ENCODE measurements at regions not wholly inside any gene's neighbourhood (a gene's known extent, or its start where the extent isn't known, plus 50 kb on each side); places are given as distances from the start of the nearest gene placed in this dataset.
"Not testable (repeated sequence)": the region's sequence is repeated elsewhere in the genome, so short reads cannot be mapped to it uniquely, and the experiment has no call there.

- no peak for DNase-seq
Measured at GRCh38 chr5:105132581-105132980, 1570.0 kb upstream of the NUDT12 start.

GRCh38 chr5:105131045-105131444, 1568.5 kb upstream of the NUDT12 start:
- DNase-seq, result no peak

GRCh38 chr5:105101577-105101976, 1539.0 kb upstream of the NUDT12 start:
- DNase-seq, result peak; percentile 55

GRCh38 chr5:105088961-105089360, 1526.4 kb upstream of the NUDT12 start:
- DNase-seq, result peak; percentile 1

- no peak for DNase-seq
Measured at GRCh38 chr5:105088102-105088501, 1525.5 kb upstream of the NUDT12 start.

- DNase-seq, result no peak
Measured at GRCh38 chr5:105057893-105058292, 1495.3 kb upstream of the NUDT12 start.

- no peak for DNase-seq
Measured at GRCh38 chr5:105057001-105057436, 1494.4 kb upstream of the NUDT12 start.

GRCh38 chr5:105054406-105054805, 1491.8 kb upstream of the NUDT12 start:
- no peak for DNase-seq

GRCh38 chr5:105042623-105043022, 1480.0 kb upstream of the NUDT12 start:
- DNase-seq, result no peak

GRCh38 chr5:105036814-105037213, 1474.2 kb upstream of the NUDT12 start:
- not testable (repeated sequence) for DNase-seq

- DNase-seq, result peak; percentile 67
Measured at GRCh38 chr5:105034401-105034763, 1471.8 kb upstream of the NUDT12 start.

- DNase-seq, result no peak
Measured at GRCh38 chr5:105033637-105034400, 1471.2 kb upstream of the NUDT12 start.

GRCh38 chr5:105032917-105033316, 1470.3 kb upstream of the NUDT12 start:
- no peak for DNase-seq

- no peak for DNase-seq
Measured at GRCh38 chr5:105030153-105030552, 1467.6 kb upstream of the NUDT12 start.

- DNase-seq, result no peak
Measured at GRCh38 chr5:105015098-105015497, 1452.5 kb upstream of the NUDT12 start.

GRCh38 chr5:104998572-104998971, 1436.0 kb upstream of the NUDT12 start:
- no peak for DNase-seq

GRCh38 chr5:104998169-104998568, 1435.6 kb upstream of the NUDT12 start:
- no peak for DNase-seq

- DNase-seq, result no peak
Measured at GRCh38 chr5:104987074-104987473, 1424.5 kb upstream of the NUDT12 start.

GRCh38 chr5:104977529-104977928, 1414.9 kb upstream of the NUDT12 start:
- DNase-seq, result no peak

GRCh38 chr5:104967806-104968410, 1405.3 kb upstream of the NUDT12 start:
- DNase-seq, result no peak

- DNase-seq, result no peak
Measured at GRCh38 chr5:104965006-104965405, 1402.4 kb upstream of the NUDT12 start.

- DNase-seq, result no peak
Measured at GRCh38 chr5:104955479-104955878, 1392.9 kb upstream of the NUDT12 start.

GRCh38 chr5:104952876-104953275, 1390.3 kb upstream of the NUDT12 start:
- DNase-seq, result no peak

- DNase-seq, result no peak
Measured at GRCh38 chr5:104951829-104952228, 1389.2 kb upstream of the NUDT12 start.

All from fibroblast of skin of abdomen (primary cell).